Kidney tubule cell (primary cell): ENCODE measurements at regions not wholly inside any gene's neighbourhood (a gene's known extent, or its start where the extent isn't known, plus 50 kb on each side); places are given as distances from the start of the nearest gene placed in this dataset.
"Not testable (repeated sequence)": the region's sequence is repeated elsewhere in the genome, so short reads cannot be mapped to it uniquely, and the experiment has no call there.

ENCODE experiments used
- DNase-seq: peaks from one replicate; pipeline ENCODE4 v3.0.0-alpha.2; 2018; ENCODE audit warnings: low spot score

DNA sequence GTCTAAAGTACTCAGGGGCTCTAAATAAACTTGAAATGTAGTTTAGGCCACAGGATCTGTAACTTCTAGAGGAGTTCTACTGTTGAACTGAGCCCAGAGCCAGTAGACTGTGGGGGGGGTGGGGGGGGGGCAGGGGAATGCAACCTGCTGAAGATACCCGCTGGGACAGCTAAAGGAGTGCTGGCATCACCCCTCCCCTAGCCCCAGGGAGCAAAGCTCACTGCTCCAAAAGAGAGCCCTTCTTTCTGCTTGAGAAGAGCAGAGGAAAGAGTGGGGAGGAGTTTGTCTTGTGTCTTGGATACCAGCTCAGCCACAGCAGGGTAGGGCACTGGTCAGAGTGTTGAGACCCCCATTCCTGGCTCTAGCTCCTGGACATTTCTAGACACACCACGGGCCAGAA lies 414.0 kb upstream of the KLHL29 start:
- DNase-seq: no peak

DNA sequence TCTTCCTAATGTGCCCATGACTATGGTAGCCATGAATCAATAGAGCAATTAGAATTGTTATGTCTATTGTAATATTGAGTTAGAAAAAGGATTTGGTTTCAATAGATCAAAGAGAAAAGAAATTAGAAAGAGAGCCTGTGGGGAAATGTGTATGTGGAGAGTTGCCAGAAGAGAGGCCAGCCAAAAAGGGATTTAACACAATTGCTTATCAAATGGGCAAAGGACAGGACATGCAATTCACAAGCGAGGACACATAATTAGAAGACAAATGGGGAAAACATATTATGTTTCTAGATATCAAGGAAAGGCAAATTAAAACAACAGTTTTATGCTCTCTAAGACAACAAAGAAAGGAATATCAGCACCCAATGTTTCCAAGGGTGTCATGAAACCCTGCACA lies 403.2 kb upstream of the KLHL29 start:
- no peak for DNase-seq

DNA sequence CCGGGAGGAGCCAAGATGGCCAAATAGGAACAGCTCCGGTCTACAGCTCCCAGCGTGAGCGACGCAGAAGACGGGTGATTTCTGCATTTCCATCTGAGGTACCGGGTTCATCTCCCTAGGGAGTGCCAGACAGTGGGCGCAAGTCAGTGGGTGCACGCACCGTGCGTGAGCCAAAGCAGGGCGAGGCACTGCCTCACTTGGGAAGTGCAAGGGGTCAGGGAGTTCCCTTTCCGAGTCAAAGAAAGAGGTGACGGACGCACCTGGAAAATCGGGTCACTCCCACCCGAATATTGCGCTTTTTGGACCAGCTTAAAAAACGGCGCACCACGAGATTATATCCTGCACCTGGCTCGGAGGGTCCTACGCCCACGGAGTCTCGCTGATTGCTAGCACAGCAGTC lies 400.8 kb upstream of the KLHL29 start:
- not testable (repeated sequence) for DNase-seq

DNA sequence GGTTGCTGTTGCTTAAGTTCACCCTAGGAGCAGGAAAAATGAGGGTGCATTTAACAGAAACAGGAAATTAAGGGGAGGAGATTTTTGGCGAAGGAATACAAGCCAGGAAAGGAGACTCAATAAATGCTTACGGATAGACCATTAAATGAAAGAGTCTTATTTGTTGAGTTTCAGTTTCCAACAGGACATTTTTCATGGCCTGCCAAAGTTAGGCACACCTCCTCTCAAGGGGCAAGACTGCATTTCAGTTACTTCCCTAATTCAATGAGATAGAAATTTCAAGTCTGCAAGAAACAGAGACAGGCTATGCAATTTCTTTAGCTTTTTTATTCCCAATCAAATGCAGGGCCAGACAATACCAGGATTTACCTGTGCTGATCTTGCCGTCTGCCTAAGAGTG lies 394.7 kb upstream of the KLHL29 start:
- DNase-seq: no peak

DNA sequence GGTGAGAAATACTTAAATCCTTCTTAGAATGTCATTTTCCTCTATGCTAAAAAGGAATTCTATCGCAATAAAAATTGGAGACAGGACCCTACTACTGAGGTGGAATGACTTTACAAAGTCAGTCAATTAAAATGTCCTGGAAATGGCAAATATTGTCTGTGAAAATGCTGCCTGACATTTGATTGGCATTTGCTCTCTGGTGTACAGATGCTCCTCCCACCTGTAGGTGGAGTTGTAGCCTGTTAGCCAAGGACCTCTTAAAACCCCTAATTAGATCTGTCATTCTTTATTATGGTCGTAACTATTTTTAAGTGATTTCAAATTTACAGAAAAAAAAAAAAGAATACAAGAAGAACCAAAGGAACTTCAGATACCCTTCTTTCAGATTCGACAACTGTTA lies 393.1 kb upstream of the KLHL29 start:
- DNase-seq: peak; percentile 4

DNA sequence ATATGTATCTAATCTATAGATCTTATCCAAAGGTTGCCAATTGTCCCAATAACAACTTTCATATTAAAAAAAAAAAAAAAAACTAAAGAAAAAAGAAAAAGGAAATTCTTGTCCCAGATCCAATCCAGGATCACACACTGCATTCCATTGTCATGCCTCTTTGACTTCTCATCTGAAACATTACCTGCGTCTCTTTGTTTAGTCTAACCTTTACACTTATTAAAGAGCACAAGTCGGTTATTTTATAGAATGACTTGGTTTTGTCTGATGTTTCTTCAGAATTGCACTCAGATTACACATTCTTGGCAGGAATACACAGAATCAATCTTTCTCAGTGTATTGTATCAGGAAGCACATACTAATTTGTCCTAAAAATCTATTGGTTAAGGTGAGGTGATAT lies 392.5 kb upstream of the KLHL29 start:
- DNase-seq: peak; percentile 50

DNA sequence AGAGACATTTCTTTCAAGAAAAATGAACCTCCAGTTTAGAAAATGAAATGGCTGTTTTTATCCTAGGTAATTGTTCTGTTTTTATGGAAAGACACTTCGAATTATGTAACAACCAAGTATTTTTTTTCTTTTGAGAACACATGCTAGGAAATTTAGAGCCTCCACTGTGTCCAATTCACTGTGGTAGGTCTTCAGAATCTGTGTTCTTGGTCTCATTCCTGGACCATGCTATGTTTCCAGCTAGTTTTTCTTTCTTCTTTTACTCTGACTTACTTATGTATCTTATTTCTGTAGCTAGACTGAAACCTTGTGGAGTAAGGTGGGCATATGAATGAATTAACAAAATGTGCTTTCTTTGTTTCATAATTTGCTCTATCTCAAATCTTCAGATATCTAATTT lies 391.7 kb upstream of the KLHL29 start:
- no peak for DNase-seq

DNA sequence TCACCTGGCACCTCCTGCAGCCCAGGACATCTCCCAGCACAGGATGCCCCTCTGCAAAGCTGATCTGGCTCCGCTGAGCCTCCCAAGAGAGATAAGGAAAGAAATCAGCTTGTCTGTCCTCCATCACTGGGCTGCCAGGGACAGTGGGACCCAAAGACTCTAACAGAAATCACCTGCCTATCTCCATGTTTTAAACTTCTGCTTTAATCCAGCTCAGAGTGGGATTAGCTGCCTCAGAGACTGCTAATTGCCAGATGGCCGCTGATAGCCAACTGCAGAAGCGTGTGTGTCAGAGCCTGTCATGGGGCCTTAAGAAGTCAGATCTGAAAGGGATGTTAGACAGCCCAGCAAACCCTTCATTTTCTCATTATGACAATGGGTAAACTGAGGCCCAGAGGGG lies 389.4 kb upstream of the KLHL29 start:
- DNase-seq: no peak

DNA sequence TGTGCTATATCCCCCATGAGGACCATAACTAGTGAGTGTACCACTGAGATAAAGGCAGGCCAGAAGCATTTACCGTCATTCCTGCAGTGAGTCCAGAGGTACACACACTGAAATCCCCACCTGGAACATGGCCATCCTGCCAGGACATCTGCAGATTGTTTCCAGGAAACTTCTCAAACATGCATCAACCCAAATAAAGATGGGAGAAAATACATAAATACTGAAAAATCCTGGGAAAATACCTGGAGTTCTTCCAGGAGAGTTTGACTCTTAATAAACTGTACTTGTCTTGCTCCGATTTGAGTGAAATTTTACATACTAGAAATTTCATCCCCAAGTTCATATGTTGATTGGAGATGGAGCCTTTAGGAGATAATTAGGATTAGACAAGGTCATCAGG lies 388.1 kb upstream of the KLHL29 start:
- DNase-seq: no peak

DNA sequence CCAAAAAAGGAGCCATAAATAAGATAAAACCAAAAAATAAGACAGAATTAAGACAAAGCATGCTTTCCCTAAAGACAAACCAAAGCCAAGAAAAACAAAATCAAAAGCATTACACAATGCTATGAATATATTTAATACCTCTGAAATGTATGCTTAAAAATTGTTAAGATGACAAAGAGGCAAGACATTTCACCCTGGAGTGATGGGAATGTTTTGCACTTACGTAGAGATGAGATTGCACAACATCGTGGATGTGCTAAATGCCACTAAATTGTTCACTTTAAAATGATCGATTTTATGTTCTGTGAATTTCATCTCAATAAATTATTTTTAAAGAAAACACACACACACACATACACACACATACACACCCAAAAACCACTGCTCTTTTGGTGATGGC lies 386.6 kb upstream of the KLHL29 start:
- no peak for DNase-seq

DNA sequence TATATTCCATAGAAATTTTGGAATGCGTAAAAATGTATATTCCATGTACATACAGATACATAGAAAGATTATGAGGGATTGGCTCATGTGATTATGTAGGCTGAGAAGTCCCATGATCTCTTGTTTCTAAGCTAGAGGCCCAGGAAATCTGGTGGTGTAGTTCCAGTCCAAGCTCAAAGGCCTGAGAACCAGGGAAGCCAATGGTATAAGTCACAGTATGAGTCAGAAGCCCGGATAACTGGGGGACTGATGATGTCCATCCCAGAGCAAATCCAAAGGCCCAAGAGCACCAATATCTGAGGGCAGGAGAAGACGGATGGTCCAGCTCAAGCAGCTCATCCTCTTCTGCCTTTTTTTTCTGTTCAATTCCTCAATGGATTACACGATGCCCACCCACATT lies 385.0 kb upstream of the KLHL29 start:
- peak; percentile 68 for DNase-seq

DNA sequence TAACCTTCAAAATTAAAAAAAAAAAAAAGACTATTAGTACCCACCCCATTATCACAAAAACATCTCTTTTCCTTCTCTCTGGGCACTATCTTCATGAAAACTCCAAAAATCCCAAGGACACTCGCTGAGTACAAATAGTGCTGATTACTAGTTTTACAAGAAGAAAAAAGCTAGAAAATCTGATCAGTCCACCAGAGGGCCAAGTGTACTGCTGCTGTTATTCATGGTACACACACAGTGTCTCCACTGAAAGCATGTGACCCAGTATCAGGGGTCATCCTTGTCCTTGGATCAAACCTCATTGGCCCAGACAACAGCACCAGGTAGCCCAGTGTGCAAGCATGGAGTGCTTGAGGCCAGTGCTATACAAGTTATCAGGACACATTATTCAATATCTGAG lies 382.7 kb upstream of the KLHL29 start:
- no peak for DNase-seq

DNA sequence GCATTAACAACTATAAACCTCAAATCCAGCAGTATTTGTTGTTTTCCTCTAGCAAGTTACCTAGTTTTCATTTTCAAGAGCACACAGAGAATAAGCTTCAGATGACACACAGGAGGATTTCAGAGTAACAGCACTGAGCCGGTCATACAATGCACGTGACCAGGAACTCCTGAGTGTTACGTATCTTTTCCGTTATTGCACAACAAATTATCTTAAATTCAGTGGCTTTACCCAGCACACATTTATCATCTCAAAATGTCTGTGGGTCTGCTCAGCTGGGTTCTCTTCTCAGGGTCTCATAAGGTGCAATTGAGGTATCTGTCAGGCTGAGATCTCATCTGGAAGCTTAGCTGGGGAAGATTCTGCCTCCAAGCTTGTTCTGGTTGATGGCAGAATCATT lies 379.5 kb upstream of the KLHL29 start:
- DNase-seq: no peak

DNA sequence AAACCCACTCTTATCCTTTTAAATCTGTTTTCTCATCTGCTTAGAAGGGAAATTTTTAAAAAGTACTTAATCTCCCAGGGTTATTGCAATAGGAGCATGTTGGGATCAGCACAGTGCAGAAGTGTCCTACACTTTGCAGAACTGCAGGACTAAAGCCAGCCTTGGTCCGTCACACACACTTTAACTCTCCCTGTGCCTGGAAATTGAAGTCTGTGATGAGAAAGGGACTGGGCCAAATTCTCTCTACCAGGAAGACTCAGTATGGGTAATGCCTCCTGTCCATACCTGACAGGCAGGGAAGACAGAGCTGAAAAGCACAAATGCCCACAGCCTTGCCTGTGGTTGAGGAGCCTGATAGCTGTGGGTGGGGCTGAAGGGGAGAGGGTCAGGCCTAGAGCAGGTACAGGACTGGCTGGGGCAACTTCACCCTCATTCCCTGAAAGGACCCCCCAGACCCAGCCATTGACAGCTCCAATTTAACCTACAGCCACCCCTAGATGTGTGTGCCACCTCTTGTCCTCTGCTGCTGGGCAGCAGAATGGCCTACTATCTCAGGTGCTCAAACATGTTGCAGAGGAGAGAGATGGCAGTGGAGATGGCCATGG lies 377.2 kb upstream of the KLHL29 start:
- DNase-seq: no peak

DNA sequence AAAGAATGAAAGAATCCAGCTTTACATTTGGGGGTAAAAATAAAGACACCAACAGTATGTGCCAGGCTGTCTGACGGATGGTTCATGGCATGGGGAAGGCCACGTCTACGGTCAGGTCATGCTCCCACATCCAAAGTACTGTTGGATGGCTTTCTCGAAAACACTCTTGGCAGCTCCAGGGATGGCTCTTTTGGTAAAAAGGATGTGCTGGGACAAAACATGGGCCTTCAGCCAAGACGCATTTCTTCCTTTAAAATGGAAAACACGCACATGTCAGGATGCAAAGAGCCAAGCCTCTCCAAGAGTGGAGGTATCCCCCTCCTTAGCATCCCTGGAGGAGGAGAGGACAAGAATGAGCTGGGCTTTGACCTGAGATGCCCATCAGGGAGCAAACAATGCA lies 376.5 kb upstream of the KLHL29 start:
- DNase-seq: no peak

DNA sequence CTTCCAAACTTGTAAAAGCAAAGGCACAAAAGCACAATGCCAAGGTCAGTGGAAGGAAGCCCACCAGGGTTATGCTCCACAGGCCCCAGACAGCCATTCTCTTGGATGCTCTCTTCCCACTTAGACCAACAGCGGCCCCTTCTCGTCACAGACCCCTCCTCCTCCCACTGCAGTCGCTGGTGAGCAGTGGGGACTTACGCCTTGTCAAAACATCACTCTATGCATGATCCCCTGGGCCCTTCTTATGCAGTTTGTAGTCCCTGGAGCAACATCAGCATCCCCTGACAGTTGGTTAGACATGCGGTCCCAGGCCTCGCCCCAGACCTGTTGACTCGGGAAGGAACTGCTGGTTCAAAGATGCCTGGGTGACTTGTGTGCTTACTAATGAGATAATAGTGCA lies 376.0 kb upstream of the KLHL29 start:
- DNase-seq: no peak

DNA sequence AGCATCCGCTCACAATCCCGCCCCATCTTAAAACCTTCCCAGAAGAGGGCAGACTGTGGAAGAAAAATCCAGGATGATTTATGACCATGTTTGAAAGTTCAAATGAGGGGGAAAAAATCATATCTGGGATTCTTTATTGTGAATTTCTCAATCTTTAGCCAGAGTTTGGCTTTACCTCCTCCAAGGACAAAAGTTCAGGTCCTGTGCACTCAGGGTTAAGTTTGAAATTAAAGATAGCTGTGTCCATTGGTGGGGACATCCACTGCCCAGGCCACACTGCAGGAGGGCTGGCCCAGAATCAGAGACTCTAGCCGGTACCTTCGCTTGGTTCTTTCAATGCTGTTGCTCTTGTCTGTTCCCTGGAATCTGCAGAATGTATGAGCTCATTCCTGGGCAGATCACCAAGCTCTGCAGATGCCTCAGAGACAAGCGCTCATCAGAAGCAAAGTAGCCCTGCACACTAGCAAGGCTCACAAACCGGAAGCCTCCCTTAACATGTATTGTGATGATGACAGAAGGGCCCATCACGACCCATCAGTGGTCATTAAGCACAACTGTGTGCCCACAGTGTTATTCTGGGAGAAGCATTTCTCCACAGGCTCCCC lies 375.3 kb upstream of the KLHL29 start:
- DNase-seq: peak; percentile 82

DNA sequence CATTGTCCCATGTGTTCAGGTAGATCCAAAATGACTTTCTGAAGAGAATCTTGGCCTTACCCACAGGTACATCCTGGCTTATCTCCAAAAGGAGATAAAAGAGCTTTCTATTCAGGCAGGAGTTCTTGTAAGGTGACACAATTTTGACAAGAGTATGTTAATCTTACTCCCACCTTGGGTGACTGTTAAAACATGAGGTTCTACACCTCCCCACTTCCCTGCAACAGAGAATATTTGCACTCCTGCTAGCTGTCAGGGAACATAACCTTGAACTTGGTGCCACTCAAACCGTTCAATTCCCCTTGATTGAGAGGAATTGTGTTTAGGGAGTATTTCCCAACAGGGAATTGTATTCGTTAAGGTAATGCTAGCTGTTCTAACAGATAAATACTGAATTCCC lies 372.5 kb upstream of the KLHL29 start:
- DNase-seq: no peak

DNA sequence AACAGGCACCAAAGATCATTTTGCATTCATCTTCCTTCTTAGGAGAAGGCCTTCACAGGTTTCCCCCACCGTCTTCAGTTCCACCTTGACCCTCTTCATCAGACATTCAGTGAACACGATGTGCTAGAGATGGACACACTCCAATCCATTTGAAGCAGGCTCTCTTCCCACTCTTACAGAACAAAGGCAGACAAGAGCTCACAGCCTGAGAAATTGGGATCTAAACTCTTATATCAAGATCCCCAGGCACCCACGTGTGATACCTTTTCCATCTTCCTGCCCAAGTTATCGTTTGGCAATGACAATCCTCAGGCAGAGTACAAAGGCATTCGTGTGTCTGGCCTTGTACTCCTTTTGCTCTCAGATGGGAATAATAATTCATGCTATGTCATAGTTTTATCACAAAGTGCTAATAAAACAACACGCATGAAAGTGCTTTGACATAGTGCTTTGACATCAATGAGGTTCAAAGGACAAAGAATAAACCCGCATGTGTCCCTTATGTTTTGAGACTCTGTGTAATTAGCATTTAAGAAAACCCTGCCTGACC lies 369.3 kb upstream of the KLHL29 start:
- DNase-seq: no peak

DNA sequence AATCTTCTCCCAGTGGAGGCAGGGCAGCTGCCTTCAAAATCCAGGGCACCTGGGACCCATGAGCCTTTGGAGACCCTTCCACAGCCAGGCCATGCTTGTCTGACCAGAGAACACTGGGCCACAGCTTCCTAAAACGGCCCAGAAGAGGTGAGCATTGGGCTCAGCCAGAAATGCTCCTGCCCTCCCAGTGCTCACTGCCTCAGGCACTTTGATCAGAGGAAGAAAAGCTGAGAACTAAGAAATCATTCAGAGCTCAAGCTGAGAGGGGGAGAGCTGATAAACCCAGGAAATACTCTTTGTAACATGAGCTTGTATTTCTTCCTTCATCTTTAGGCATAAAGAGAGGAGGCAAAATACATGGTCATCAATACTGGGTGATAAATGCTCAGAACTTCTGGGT lies 365.5 kb upstream of the KLHL29 start:
- DNase-seq: no peak

DNA sequence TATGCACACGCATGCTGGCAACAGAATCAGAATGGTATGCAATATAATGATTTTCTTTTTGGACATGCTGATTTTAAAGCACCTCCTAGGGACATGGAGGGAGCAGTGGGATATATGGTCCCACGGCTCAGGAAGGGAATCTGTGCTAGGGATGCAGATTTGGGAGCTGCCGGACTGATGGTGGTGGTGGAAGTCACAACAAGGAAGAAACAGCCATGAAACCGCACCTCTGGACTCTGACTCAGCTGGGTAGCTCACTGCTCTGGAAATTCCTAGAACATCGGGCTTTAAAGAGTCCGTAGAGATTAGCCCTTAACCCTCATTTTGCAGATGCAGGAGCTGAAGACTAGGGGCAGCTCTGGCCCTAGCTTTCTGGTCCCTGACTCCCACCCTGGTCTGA lies 364.3 kb upstream of the KLHL29 start:
- no peak for DNase-seq

DNA sequence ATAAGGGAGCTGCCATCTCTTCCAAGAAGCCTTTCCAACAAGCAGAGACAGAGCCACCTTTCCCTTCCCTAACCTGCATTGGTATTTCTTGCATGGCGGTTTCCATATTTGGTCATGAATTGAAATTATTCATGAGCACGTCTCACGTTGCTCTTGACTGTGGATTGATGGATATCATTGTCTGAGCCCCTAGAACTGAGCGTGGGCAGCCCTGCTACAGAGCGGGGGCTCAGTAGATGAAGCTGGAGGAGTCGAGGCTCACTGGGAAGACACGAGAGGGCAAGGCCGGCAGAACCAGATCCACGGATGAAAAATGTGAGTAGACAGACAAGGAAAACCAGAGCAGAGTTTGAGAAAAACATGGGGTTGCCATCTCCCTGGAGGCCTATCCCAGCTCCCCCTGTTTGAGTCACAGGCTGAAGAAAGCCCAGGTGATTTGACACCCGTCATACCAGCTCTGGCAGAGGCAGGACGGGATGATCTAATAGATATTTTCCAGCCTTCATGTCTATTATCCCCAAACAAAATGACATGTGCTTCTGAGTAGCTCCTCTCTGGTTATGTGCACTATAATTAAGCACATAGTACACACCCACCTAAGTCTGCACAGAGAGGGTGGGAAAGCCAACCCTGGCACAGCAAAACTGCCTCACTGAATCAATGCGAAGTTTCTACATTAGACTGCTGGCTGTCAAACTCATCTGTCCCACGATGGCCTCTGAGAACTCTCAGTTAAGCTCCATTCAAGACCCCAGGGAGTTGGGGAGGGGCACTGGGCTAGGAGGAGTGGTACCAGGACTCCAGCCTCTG lies 363.5 kb upstream of the KLHL29 start:
- no peak for DNase-seq

DNA sequence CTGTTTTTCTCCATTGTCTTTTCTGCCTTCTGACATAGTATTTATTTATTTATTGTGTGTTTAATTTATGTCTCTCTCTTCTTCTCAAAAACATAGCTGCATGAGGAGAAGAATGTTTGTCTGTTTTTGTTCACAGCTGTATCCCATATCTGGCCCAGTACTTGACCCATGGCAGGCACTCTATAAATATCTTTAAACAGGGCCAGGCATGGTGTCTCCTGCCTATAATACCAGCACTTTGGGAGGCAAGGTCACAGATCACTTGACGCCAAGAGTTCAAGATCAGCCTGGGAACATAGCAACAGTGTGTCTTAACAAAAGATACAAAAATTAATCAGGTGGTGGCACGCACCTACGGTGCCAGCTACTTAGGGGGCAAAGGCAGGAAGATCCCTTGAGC lies 361.3 kb upstream of the KLHL29 start:
- DNase-seq: no peak
